ENCODE measurements at regions not wholly inside any gene's neighbourhood (a gene's known extent, or its start where the extent isn't known, plus 50 kb on each side); places are given as distances from the start of the nearest gene placed in this dataset.

- no peak overlapping the region for H3K27ac ChIP-seq (ENCODE audit: insufficient read depth, low read depth, low read length)
- no peaks in the 10 kb centered on the region for H3K27me3 ChIP-seq (ENCODE audit: control insufficient read depth in 2 of 2, insufficient read depth in 2 of 2, low read length in 2 of 2)
- no peak for DNase-seq (ENCODE audit: low read depth, low spot score)
- dilution Hi-C loops (cut with MboI; ENCODE audit: extremely low pct_ligation_motif_present, low sequenced_read_pairs): no loop called here
- H3K9me1 ChIP-seq (replicated peaks; ENCODE audit: control insufficient read depth, extremely low read depth, insufficient read depth, low read length): no peaks in the 10 kb centered on the region
- POLR2A ChIA-PET: no interaction called here
- FAIRE-seq: no peak
- H2AFZ ChIP-seq (ENCODE audit: low read depth, low read length): no peak overlapping the region
- H3K4me2 ChIP-seq (ENCODE audit: insufficient read depth, low read length): no peak overlapping the region
- no peaks in the 10 kb centered on the region for H3K36me3 ChIP-seq (ENCODE audit: control insufficient read depth in 2 of 2, extremely low read depth in 1 of 2, insufficient read depth in 2 of 2, low read length in 2 of 2)
- H3K79me2 ChIP-seq (ENCODE audit: control insufficient read depth, insufficient read depth, low read length): no peaks in the 10 kb centered on the region
- no peak overlapping the region for H3K4me3 ChIP-seq (replicated peaks in 1 of 3; ENCODE audit: insufficient read depth in 1 of 3, low read depth in 1 of 3, low read length in 3 of 3)
- H4K20me1 ChIP-seq (replicated peaks; ENCODE audit: control insufficient read depth, extremely low read depth, insufficient read depth, low read length): no peaks in the 10 kb centered on the region
- H3K4me1 ChIP-seq (ENCODE audit: control insufficient read depth, extremely low read depth, insufficient read depth, low read length): no peaks in the 10 kb centered on the region
- CTCF ChIA-PET: no interaction called here
- peaks cover 2% of the 10 kb centered on the region for H3K9me3 ChIP-seq (replicated peaks; ENCODE audit: control insufficient read depth, insufficient read depth, low read length)
- no TSS peak for BruUV-seq (replicated peaks)
- no peak overlapping the region for H3K9ac ChIP-seq (replicated peaks; ENCODE audit: extremely low read depth, insufficient read depth, low read length)
- intact Hi-C loops (cut with micrococcal nuclease): no loop called here
- TF ChIP-seq POLR2AphosphoS5 (IDR thresholded peaks at IDR 0.05; ENCODE audit: insufficient read depth, low read depth, low read length) (no peak), MYC (IDR thresholded peaks at IDR 0.05; ENCODE audit: low read depth, low read length) (no peak), GATA2 (IDR thresholded peaks at IDR 0.05; ENCODE audit: insufficient read depth, insufficient read length, low read depth, low read length) (no peak), POLR2A (IDR thresholded peaks at IDR 0.05; ENCODE audit: low read depth, low read length) (no peak), CTCF (IDR thresholded peaks at IDR 0.05; ENCODE audit: extremely low read depth in 1 of 2, insufficient read depth in 1 of 2, low read depth in 1 of 2, low read length in 2 of 2) (no peak), FOS (IDR thresholded peaks at IDR 0.05; ENCODE audit: borderline replicate concordance, insufficient read depth, low read length) (no peak)
- TF ChIP-seq, protein P1, sequence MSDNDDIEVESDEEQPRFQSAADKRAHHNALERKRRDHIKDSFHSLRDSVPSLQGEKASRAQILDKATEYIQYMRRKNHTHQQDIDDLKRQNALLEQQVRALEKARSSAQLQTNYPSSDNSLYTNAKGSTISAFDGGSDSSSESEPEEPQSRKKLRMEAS (IDR thresholded peaks at IDR 0.05; ENCODE audit: insufficient read depth, insufficient read length): no peak
Measured at GRCh38 chr4:24112466-24112865, 222.6 kb upstream of the PPARGC1A start.

DNA sequence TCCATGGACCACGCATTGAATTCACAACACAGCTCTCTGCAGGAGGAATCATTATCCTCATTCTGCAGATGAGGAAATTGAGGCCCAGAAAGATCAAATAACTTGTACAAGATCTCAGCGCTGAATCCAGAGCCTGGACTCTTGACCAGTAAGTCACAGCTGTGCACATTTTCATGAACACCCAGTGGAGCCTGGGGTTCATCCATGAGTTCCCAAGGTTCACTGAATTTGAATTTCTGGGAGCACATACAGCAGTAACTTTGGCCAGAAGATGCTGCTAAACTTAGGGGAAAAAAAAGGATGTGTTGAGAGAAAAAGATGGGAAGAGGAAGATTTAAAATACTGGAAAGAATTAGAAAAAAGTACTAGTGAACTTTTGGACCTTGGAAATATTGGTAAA, 218.7 kb upstream of the PPARGC1A start:
- dilution Hi-C loops (cut with MboI; ENCODE audit: extremely low pct_ligation_motif_present, low sequenced_read_pairs): no loop called here
- ChIA-PET POLR2A (no interaction called here), CTCF (no interaction called here)
- H3K4me2 ChIP-seq (ENCODE audit: insufficient read depth, low read length): no peak overlapping the region
- TF ChIP-seq POLR2A (IDR thresholded peaks at IDR 0.05; ENCODE audit: low read depth, low read length): no peak
- no peak for TF ChIP-seq GATA2 (IDR thresholded peaks at IDR 0.05; ENCODE audit: insufficient read depth, insufficient read length, low read depth, low read length)
- no peak for TF ChIP-seq POLR2AphosphoS5 (IDR thresholded peaks at IDR 0.05; ENCODE audit: insufficient read depth, low read depth, low read length)
- TF ChIP-seq, protein P1 (IDR thresholded peaks at IDR 0.05; ENCODE audit: insufficient read depth, insufficient read length): no peak
- TF ChIP-seq FOS (IDR thresholded peaks at IDR 0.05; ENCODE audit: borderline replicate concordance, insufficient read depth, low read length): no peak
- no peak for TF ChIP-seq MYC (IDR thresholded peaks at IDR 0.05; ENCODE audit: low read depth, low read length)
- TF ChIP-seq JUN (IDR thresholded peaks at IDR 0.05; ENCODE audit: borderline replicate concordance, insufficient read depth, insufficient read length, low read depth): no peak
- TF ChIP-seq EZH2 (IDR thresholded peaks at IDR 0.05; ENCODE audit: borderline replicate concordance, low read depth, low read length, severe bottlenecking): no peak
- no peak for TF ChIP-seq CTCF (IDR thresholded peaks at IDR 0.05; ENCODE audit: extremely low read depth in 1 of 2, insufficient read depth in 1 of 2, low read depth in 1 of 2, low read length in 2 of 2)
- DNase-seq (ENCODE audit: low read depth, low spot score): no peak
- peaks cover 3% of the 10 kb centered on the region for H3K9me3 ChIP-seq (replicated peaks; ENCODE audit: control insufficient read depth, insufficient read depth, low read length)
- no peak overlapping the region for H3K27ac ChIP-seq (ENCODE audit: insufficient read depth, low read depth, low read length)
- no TSS peak for BruUV-seq (replicated peaks)
- H2AFZ ChIP-seq (ENCODE audit: low read depth, low read length): no peak overlapping the region
- H3K4me1 ChIP-seq (ENCODE audit: control insufficient read depth, extremely low read depth, insufficient read depth, low read length): no peaks in the 10 kb centered on the region
- no peak overlapping the region for H3K9ac ChIP-seq (replicated peaks; ENCODE audit: extremely low read depth, insufficient read depth, low read length)
- no peaks in the 10 kb centered on the region for H3K79me2 ChIP-seq (ENCODE audit: control insufficient read depth, insufficient read depth, low read length)
- H3K27me3 ChIP-seq (ENCODE audit: control insufficient read depth in 2 of 2, insufficient read depth in 2 of 2, low read length in 2 of 2): no peaks in the 10 kb centered on the region
- FAIRE-seq: no peak
- no peak overlapping the region for H3K4me3 ChIP-seq (replicated peaks in 1 of 3; ENCODE audit: insufficient read depth in 1 of 3, low read depth in 1 of 3, low read length in 3 of 3)
- H3K9me1 ChIP-seq (replicated peaks; ENCODE audit: control insufficient read depth, extremely low read depth, insufficient read depth, low read length): no peaks in the 10 kb centered on the region
- H4K20me1 ChIP-seq (replicated peaks; ENCODE audit: control insufficient read depth, extremely low read depth, insufficient read depth, low read length): no peaks in the 10 kb centered on the region
- intact Hi-C loops (cut with micrococcal nuclease): no loop called here
- no peaks in the 10 kb centered on the region for H3K36me3 ChIP-seq (ENCODE audit: control insufficient read depth in 2 of 2, extremely low read depth in 1 of 2, insufficient read depth in 2 of 2, low read length in 2 of 2)

Measured in endothelial cell of umbilical vein (primary cell).